ENCODE measurements at regions not wholly inside any gene's neighbourhood (a gene's known extent, or its start where the extent isn't known, plus 50 kb on each side); places are given as distances from the start of the nearest gene placed in this dataset.

DNA sequence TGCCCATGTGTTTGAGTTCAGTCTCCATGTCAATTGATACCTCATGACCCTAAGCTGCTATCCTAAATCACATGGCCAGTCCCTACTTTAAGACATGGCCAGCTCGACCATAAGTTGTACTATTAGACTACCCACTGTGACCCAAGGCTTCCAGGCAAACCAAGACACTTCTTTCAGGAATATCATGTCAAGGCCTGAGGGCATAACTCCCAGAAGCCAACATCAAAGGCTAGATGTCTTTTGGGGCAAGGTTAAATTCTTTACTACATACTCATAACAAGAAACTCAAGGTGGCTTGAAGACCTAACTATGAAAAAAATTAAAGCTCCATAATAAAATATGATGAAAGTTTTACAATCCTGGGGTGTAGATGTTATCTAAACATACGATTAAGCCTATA is 192.9 kb upstream of the PRNP start:
- TF ChIP-seq, protein P1, sequence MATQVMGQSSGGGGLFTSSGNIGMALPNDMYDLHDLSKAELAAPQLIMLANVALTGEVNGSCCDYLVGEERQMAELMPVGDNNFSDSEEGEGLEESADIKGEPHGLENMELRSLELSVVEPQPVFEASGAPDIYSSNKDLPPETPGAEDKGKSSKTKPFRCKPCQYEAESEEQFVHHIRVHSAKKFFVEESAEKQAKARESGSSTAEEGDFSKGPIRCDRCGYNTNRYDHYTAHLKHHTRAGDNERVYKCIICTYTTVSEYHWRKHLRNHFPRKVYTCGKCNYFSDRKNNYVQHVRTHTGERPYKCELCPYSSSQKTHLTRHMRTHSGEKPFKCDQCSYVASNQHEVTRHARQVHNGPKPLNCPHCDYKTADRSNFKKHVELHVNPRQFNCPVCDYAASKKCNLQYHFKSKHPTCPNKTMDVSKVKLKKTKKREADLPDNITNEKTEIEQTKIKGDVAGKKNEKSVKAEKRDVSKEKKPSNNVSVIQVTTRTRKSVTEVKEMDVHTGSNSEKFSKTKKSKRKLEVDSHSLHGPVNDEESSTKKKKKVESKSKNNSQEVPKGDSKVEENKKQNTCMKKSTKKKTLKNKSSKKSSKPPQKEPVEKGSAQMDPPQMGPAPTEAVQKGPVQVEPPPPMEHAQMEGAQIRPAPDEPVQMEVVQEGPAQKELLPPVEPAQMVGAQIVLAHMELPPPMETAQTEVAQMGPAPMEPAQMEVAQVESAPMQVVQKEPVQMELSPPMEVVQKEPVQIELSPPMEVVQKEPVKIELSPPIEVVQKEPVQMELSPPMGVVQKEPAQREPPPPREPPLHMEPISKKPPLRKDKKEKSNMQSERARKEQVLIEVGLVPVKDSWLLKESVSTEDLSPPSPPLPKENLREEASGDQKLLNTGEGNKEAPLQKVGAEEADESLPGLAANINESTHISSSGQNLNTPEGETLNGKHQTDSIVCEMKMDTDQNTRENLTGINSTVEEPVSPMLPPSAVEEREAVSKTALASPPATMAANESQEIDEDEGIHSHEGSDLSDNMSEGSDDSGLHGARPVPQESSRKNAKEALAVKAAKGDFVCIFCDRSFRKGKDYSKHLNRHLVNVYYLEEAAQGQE (IDR thresholded peaks at IDR 0.05; ENCODE audit: low read depth): no peak
- no peak for TF ChIP-seq YY1 (IDR thresholded peaks at IDR 0.05; ENCODE audit: extremely low read depth, insufficient replicate concordance, low read depth, low read length)
- TF ChIP-seq TCF7L2 (IDR thresholded peaks at IDR 0.05; ENCODE audit: borderline replicate concordance, extremely low read depth, insufficient read depth, insufficient read length): peak; percentile 61
- peaks cover 0 to 8% of the 10 kb centered on the region in 2 experiments; a peak in 2 of 4 replicates for H3K4me1 ChIP-seq (ENCODE audit: control insufficient read depth in 1 of 2, insufficient read depth in 2 of 2, low read length in 2 of 2)
- no peak for DNase-seq (ENCODE audit: low read depth, low spot score)
- BruUV-seq (replicated peaks): no TSS peak
- H3K27me3 ChIP-seq (ENCODE audit: insufficient read depth, low read length): no peaks in the 10 kb centered on the region; the same call in 1 of the 2 replicates
- 0 out of 2 replicates have a peak overlapping the region, but pooled peaks have one; percentile 16 for H3K4me2 ChIP-seq (ENCODE audit: low read length)
- ATAC-seq: no peak
- RAD21 ChIA-PET (ENCODE audit: low non-redundant PET in 1 of 2, low total read pairs in 2 of 2, uncharacterized antibody in 2 of 2, unreplicated experiment in 2 of 2): no interaction called here
- no peaks in the 10 kb centered on the region for H3K9me3 ChIP-seq (ENCODE audit: control insufficient read depth in 1 of 2, insufficient read depth in 1 of 2, low read depth in 1 of 2, low read length in 2 of 2)
- H2AFZ ChIP-seq (ENCODE audit: low read depth, low read length, poor library complexity, severe bottlenecking): no peak overlapping the region
- POLR2A ChIA-PET: no interaction called here
- intact Hi-C loops (cut with micrococcal nuclease): no loop called here
- no peak overlapping the region for H3K9ac ChIP-seq (ENCODE audit: low read length)
- no peaks in the 10 kb centered on the region for H3K36me3 ChIP-seq (ENCODE audit: control insufficient read depth in 1 of 2, insufficient read depth in 2 of 2, low read length in 2 of 2)
- H4K20me1 ChIP-seq (ENCODE audit: insufficient read depth): no peaks in the 10 kb centered on the region
- H3K9me2 ChIP-seq (ENCODE audit: insufficient read depth): no peaks in the 10 kb centered on the region
- H3K27ac ChIP-seq (ENCODE audit: low read depth, low read length): no peak overlapping the region
- H3K79me2 ChIP-seq (ENCODE audit: insufficient read depth, low read length): no peaks in the 10 kb centered on the region
- CTCF ChIA-PET: no interaction called here
- no peak overlapping the region for H3K4me3 ChIP-seq (replicated peaks in 1 of 2; ENCODE audit: low read depth in 1 of 2, low read length in 2 of 2)

GRCh38 chr20:4491643-4492042 is 194.6 kb upstream of the PRNP start:
- H3K4me2 ChIP-seq (ENCODE audit: low read length): no peak overlapping the region
- H3K36me3 ChIP-seq (ENCODE audit: control insufficient read depth in 1 of 2, insufficient read depth in 2 of 2, low read length in 2 of 2): no peaks in the 10 kb centered on the region
- ChIA-PET CTCF (no interaction called here), RAD21 (ENCODE audit: low non-redundant PET in 1 of 2, low total read pairs in 2 of 2, uncharacterized antibody in 2 of 2, unreplicated experiment in 2 of 2) (no interaction called here), POLR2A (interaction anchor here (0.6 kb wide), 1 partner anchor 58 kb away, joined by 4 read pairs; no protein-coding TSS in a partner anchor)
- peaks cover 3 to 13% of the 10 kb centered on the region in 2 experiments; a peak in 2 of 4 replicates for H3K4me1 ChIP-seq (ENCODE audit: control insufficient read depth in 1 of 2, insufficient read depth in 2 of 2, low read length in 2 of 2)
- intact Hi-C loops (cut with micrococcal nuclease): no loop called here
- BruUV-seq (replicated peaks): no TSS peak
- H3K27me3 ChIP-seq (ENCODE audit: insufficient read depth, low read length): no peaks in the 10 kb centered on the region; the same call in 1 of the 2 replicates
- no peak overlapping the region for H3K4me3 ChIP-seq (replicated peaks in 1 of 2; ENCODE audit: low read depth in 1 of 2, low read length in 2 of 2)
- no peaks in the 10 kb centered on the region for H3K79me2 ChIP-seq (ENCODE audit: insufficient read depth, low read length)
- ATAC-seq (no peak), DNase-seq (ENCODE audit: low read depth, low spot score) (no peak)
- H3K9ac ChIP-seq (ENCODE audit: low read length): no peak overlapping the region
- no peak overlapping the region for H2AFZ ChIP-seq (ENCODE audit: low read depth, low read length, poor library complexity, severe bottlenecking)
- no peak overlapping the region for H3K27ac ChIP-seq (ENCODE audit: low read depth, low read length)
- no peaks in the 10 kb centered on the region for H4K20me1 ChIP-seq (ENCODE audit: insufficient read depth)
- H3K9me3 ChIP-seq (ENCODE audit: control insufficient read depth in 1 of 2, insufficient read depth in 1 of 2, low read depth in 1 of 2, low read length in 2 of 2): no peaks in the 10 kb centered on the region
- H3K9me2 ChIP-seq (ENCODE audit: insufficient read depth): no peaks in the 10 kb centered on the region
- TF ChIP-seq, protein P2, sequence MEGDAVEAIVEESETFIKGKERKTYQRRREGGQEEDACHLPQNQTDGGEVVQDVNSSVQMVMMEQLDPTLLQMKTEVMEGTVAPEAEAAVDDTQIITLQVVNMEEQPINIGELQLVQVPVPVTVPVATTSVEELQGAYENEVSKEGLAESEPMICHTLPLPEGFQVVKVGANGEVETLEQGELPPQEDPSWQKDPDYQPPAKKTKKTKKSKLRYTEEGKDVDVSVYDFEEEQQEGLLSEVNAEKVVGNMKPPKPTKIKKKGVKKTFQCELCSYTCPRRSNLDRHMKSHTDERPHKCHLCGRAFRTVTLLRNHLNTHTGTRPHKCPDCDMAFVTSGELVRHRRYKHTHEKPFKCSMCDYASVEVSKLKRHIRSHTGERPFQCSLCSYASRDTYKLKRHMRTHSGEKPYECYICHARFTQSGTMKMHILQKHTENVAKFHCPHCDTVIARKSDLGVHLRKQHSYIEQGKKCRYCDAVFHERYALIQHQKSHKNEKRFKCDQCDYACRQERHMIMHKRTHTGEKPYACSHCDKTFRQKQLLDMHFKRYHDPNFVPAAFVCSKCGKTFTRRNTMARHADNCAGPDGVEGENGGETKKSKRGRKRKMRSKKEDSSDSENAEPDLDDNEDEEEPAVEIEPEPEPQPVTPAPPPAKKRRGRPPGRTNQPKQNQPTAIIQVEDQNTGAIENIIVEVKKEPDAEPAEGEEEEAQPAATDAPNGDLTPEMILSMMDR (IDR thresholded peaks at IDR 0.05 in 2 of 3, conservative IDR thresholded peaks at IDR 0.05 in 1 of 3; ENCODE audit: borderline replicate concordance in 1 of 3, insufficient read depth in 1 of 3, low read depth in 2 of 3, low read length in 2 of 3): no peak
- no peak for TF ChIP-seq JUND (IDR thresholded peaks at IDR 0.05)
- no peak for TF ChIP-seq FOSL1 (IDR thresholded peaks at IDR 0.05; ENCODE audit: low read depth)
- TF ChIP-seq, protein P3, sequence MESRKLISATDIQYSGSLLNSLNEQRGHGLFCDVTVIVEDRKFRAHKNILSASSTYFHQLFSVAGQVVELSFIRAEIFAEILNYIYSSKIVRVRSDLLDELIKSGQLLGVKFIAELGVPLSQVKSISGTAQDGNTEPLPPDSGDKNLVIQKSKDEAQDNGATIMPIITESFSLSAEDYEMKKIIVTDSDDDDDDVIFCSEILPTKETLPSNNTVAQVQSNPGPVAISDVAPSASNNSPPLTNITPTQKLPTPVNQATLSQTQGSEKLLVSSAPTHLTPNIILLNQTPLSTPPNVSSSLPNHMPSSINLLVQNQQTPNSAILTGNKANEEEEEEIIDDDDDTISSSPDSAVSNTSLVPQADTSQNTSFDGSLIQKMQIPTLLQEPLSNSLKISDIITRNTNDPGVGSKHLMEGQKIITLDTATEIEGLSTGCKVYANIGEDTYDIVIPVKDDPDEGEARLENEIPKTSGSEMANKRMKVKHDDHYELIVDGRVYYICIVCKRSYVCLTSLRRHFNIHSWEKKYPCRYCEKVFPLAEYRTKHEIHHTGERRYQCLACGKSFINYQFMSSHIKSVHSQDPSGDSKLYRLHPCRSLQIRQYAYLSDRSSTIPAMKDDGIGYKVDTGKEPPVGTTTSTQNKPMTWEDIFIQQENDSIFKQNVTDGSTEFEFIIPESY (IDR thresholded peaks at IDR 0.05; ENCODE audit: extremely low read depth, insufficient replicate concordance, low read length): no peak
- no peak for TF ChIP-seq POLR2AphosphoS5 (IDR thresholded peaks at IDR 0.05; ENCODE audit: low read depth, low read length)
- no peak for TF ChIP-seq EZH2 (IDR thresholded peaks at IDR 0.05)
- no peak for TF ChIP-seq CEBPB (IDR thresholded peaks at IDR 0.05; ENCODE audit: low read depth)
- no peak for TF ChIP-seq SRF (IDR thresholded peaks at IDR 0.05; ENCODE audit: low read depth)
- no peak for TF ChIP-seq ZFX (IDR thresholded peaks at IDR 0.05)
